ENCODE measurements at regions not wholly inside any gene's neighbourhood (a gene's known extent, or its start where the extent isn't known, plus 50 kb on each side); places are given as distances from the start of the nearest gene placed in this dataset.

DNA sequence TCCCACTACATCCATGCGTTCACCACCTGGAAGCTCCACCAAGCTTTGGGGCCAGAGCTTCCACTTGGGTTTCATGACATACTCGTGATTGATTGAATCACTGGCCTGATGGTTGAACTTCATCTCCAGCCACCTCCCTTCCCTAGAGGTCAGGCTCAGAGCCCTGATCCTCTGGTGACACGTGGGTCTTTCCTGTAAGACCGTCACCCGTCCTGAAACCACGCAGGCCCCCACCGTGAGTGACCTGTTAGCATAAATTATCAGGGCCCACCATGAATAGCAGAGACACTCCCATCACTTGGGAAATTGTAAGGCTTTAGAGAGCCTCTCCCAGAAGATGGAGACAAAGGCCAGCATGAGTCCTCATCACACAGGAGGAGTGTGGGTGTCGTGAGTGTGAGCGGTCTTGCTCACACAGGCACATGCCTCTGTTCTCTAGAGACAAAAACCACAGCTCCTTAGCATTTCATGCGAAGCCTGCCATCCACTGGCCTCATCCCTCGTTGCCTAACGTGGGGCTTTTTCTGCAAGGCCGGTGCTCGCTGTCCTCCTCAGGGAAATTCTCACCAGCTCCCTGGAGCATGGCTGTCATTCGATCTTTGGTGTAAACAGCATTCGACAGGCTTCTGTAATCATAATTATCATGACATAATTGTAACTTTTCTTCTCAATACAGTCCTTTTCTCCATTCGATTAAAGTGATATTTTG is 65.1 kb upstream of the DUSP22 start:
- no peak for DNase-seq

DNA sequence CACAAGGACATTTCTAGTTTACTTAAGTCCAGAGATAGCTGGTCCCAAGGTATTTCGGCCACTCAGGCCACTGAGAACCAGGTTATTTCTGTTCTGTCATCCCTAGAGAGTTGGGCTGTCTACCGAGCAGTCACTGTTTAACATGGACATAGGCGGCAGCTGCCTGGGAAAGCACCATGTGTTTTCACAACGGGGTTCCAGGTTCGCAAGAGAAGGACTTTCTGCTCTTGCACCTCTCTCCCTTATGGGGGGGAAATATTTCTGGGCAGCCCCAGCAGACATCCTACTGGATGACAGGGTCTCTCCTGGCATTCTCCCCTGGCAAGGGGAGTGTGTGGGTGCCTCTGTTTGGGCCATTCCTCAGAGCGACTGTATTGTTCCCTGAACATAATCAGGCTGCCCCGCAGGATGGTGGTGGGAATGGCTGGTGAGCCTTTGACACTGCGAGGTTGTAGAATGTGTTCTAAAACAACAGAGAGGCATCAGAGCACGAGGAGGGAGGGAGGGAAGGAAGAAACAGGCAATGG is 64.4 kb upstream of the DUSP22 start:
- DNase-seq = peak; percentile 9

DNA sequence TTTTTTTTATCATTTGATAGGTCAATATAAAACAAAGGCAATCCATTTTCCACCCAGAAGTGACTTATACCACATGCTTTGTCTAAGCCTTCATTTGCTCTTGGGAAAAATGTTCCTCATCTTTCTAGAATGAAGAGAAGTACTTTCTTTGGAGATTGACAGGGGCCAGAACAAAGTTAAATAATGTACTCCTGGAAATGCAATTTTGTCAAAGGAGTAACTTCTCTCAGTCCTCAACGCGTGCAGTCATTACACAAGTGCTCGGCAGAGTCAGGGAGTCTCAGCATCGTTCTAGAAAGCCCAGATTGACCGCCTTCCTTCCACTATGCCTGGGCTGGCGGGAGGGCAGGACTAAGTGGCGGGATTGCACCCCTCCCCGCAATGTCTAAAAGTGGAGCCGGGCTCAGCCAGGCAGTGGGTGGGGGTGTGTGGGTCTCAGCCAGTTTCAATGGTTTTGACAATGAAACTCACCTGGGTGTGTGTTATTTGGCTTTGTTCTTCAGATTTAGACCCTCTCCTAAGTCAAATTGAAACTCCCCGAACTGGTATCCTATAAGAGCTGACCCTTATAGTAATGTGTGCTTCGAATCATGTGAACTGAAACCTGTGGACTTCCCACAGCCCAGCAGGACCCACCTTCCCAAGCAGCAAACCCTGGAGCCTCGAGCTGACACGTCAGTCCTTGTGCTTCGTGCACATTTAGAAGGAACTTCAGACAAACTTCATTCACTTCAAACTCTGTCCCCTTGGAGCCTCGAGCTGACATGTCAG is 63.2 kb upstream of the DUSP22 start:
- no peak for DNase-seq

DNA sequence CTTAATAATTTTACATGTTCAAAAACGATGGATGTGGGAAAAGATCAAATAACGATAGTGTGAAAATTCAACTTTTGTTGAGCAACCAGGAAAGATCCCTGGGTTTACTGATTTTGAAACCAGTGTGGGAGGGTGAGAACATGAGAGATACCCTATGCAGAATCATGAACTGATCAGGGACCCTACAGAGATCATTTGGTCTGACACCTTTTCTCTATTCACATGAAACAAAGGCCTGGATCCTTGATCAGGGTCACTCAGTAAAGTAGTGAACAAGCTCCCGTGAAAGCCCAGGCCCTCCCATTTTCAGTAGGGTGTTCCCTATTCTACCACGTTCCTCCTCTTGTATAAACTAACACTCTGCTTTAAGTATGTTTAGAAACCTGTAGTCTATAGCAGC is 60.5 kb upstream of the DUSP22 start:
- no peak for DNase-seq

DNA sequence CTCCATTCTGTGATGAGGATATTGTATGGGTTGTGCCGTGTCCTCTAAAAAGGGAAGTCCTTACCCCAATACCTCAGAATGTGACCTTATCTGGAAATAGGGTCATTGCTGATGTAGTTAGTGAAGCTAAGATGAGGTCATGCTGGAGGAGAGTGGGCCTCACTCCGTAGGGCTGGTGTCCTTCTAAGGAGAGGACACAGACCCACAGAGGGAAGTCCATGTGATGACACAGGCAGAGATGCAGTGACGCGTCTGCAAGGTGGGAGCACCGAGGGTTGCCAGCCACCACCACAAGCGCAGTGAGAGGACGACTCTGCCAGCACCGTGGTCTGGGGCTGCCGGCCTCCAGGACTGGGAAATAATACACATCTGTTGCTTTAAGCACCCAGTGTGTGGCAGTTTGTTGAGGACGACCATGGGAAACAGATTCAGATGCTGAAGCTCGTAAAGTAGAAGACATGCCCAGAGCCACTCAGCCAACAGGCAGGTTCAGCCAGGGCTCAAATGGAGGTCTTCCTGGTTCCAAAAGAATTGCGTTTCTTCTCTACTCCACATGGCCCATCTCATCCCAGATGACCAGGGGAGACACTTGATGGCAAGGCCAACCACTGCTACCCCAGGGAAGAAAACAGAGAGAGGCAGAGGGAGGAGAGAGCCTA is 59.2 kb upstream of the DUSP22 start:
- no peak for DNase-seq

DNA sequence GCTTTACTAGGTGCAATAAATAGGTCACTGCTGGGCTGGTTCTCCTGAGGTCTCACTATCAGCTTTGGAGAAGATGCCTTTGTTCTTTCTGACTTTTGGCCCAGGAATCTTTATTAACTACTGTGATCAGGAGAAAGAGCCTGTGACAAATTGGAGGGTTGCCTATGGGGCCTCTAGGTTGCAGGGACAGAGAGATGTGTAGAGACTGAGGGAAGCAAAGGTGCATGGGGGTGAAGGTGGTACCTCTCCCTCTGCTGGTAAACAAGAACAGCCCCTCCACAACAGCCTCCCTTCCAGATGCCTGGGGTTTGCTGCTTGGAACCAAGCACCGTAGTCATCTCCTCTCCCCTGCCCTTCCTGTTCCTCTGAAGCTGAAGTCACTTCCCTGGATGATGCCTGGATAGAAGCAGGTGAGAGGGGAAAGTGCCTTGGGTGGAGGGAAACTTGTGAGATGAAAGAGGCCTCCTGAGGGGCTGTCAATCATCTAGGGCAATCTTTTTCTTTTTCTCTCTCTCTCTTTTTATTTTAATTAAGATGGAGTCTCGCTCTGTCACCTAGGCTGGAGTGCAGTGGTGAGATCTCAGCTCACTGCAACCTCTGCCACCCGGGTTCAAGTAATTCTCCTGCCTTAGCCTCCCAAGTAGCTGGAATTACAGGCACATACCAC is 57.4 kb upstream of the DUSP22 start:
- no peak for DNase-seq

DNA sequence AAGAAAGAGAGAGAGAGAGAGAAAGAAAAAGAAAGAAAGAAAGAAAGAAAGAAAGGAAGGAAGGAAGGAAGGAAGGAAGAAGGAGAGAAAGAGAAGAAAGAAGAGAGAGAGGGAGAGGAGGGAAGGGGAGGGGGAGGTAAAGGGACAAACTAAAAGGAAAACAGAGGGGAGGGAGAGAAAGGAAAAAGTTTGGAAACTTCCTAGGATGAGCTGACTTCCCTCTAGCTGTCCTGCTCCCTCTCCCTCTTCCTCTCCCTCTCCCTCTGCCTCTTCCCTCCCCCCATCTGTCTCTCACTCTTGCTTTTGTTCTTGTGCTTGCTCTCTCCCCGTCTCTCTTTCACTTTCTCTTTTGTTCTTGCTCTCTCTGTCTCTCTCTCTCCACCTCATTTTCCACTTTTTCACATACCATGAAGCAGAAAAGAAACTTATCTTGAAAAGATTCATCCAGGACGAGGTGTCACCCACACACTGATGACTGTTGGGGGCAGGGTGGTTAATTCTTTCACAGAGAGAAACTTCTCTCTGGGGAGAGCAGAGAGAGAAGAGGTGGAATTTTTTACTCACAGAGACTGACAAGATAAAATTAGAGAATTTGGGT is 56.4 kb upstream of the DUSP22 start:
- DNase-seq = peak; percentile 33

DNA sequence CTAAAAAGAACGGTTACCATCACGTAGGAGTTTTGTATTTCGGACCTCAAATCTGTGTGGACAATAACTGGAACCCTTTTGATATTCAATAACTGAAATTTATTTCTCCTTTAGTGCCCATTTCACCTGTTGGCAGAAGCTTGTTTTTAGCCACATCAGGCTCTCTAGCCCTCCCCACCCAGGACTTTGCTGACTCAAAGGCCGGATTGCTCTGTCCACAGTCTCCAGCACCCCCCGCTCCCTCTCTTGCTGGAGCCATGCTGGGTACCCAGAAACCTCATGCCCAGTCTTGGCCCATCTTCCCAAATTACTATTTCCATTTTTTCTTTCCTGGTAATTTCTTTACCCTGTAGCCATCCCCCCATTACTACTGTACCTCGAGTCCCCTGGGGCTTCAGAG is 55.8 kb upstream of the DUSP22 start:
- DNase-seq = no peak

DNA sequence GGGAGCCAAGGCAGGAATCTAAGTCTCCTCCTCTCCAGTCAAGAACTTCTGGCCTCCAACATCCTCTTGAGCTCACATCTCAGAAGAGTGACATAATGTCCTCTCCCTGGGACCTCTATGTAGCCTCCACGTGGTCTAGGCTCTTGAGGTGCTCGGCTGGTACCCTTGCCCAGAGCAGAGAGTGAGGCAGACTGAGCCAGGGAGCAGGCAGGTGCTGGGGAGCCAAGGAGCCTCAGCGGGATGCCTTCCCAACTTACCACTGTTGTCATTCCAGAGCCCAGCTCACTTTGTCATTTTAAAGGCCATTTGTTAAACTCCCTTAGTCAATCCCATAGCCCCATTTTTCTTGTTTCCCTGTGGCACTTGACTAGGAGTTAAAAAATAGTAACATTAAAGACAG is 52.1 kb upstream of the DUSP22 start:
- DNase-seq = no peak

DNA sequence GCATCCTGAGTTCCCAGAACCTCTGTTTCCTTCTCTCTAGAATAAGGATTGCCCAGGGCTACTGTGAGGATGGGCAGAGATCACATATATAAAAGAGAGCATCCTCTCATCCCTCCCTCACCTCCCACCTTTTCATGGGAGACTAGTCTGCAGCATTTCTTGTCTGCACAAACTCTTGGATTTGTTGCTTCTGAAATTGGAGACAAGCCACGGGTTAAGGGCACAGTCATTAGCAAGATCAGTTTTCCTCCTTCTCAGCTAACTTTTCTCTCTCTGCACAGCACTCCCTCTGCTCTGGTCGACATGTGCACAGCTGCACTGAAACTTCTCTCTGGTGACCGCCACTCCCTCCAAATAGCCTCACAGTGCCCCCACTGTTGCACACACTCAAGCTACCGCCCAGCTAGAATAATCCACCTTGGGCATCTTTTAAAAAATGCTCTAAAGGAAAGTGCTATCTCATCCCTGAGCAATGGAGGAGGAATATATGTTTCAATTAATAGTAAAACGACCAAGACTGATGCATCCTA is 50.9 kb upstream of the DUSP22 start:
- DNase-seq = no peak

Measured in eye (tissue), 1 donor.